Ureter (tissue), 1 donor: ENCODE measurements at regions not wholly inside any gene's neighbourhood (a gene's known extent, or its start where the extent isn't known, plus 50 kb on each side); places are given as distances from the start of the nearest gene placed in this dataset.

Source experiments
- DNase-seq: peaks from one replicate; pipeline ENCODE4 v3.0.0-alpha.2; 2020; ENCODE audit warnings: low spot score
- donor health status: DM: yes; HTN: yes; CAD: no.

DNA sequence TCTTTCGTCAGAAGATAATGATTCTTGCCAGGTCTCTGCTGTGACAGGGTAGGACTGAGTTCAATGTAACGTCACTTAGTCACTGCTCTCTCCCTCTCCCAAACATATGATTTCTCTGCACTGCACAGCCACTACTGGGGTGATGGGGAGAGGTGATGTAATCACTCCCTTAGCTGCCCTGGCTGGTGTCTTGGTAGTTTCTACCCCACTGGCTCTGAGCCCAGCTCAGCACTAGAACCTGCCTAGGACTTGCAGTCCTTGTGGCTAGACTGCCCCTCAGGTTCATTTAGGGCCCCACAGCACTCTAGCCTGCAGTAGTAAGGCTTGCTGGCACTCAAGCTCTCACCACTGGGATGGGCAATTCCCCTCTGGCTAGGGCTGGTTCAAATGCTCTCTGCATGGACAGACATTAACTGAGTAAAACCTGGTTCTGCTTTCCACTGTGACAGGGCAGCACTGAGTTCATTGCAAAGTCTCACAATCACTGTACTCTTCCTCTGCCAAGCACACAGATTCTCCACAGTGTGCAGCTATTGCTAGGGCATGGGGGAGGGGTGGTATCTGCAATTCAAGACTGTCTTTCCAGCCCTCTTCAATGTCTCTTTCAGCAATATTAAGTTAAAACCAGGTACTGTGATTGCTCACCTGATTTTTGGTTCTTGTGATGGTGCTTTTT, 571.4 kb upstream of the FAT3 start:
- no peak for DNase-seq

DNA sequence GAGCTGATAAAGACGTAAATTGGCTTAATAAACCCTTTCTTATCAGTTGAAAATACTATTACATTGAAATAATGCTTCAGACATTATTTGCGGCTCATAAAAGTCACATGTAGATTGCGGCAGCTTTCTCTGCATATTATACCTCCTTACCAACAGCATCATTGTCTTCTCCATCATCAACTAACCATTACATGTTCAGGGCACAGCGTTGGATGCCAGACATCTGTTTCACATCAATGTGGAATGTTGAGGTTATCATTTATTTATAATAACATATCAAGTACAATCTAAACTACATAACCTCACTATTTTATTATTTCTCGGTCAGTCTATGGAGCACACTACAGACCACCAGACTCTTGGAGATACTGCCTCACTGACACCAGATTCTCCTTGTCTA, 573.8 kb upstream of the FAT3 start:
- no peak for DNase-seq

GRCh38 chr11:91641153-91641552, 583.5 kb upstream of the FAT3 start:
- DNase-seq, result no peak

GRCh38 chr11:91639359-91639758, 585.3 kb upstream of the FAT3 start:
- DNase-seq, result no peak

DNA sequence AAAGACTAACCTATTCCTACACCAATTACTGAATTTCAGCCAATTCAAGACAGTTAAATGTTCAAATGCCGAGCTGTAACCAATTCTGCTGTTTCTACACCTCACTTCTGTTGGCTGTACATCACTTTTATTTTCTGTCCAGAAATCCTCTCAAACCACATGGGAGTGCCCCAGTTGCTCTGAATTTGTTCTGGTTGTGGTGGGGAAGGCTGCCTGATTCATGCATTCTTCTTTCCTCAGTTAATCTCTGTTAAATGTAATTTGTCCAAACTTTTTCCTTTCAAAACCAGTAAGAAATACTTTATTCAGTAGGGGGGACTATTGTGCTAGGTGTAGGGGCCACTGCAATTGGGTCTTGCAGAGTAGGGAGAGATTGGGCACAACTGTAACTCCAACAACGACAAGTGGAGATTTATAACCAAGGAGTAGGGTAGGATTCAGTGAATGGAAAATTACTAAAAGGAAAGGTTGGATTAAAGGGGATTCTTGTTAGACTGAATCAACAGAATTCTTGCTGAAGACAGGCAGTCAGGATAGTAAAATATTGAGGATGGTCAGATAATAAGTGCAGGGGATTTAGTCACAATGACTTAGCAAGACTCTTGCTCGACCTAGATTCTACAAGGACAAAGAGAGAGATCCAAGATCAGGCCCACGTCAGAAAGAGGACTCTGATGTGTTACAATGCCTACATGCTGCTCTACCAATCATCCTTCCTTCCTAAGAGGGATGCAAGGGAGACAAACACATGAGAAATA, 593.5 kb upstream of the FAT3 start:
- no peak for DNase-seq

GRCh38 chr11:91625495-91625894, 599.1 kb upstream of the FAT3 start:
- DNase-seq, result no peak

DNA sequence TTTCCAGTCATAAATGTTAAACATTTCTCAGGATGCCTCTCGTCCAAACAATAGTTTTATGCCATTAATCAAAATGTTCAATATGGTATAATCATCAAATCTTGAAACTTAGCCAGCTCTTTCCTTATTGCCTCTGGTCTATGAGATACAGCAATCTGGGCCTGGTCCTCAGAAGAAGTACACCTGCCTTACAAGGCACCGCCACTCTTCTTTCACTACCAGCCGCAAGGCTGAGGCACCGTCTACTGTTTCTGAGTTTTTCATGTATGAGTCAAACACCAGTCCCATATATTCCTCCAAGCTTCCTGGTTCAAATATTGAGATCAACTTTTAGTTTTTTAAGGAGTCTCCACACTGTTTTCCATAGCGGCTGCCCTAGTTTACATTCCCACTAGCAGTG, 600.6 kb upstream of the FAT3 start:
- no peak for DNase-seq

- no peak for DNase-seq
These were observed 615.9 kb upstream of the FAT3 start for GRCh38 chr11:91608677-91609076.

DNA sequence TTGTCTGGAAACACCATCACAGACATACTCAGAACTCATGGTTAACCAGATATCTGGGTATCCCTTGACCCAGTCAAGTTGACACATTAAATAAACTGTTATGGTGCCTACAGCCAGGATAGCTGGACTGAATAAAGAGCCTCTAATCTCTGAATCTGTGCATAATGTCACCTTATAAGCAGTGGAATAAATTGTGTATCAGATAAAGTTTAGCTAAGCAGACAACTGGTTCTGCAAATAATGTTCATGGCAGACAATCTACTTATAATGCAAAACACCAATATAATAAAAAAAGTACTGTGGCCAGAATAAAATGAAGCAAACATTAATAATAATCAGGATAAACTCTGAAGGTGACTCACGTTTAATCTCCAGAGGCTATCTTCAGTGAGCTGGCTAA, 628.5 kb upstream of the FAT3 start:
- no peak for DNase-seq

DNA sequence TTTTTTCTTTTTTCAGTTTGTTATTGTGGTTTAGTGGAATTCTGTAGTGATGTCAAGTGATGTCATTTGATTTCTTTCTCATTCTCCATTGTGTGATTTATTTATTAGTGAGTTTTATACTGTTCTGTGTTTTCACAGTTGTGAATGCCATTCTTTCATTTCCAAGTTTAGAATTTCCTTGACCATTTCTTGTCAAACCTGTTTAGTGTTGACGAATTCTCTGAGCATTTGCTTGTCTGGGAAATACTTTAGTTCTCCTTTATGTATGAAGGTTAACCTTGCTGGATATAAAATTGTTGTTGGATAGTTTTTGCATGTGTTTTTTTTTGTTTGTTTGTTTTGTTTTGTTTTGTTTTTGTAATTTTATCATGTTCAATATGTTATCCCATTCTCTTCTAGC, 633.6 kb upstream of the FAT3 start:
- no peak for DNase-seq

DNA sequence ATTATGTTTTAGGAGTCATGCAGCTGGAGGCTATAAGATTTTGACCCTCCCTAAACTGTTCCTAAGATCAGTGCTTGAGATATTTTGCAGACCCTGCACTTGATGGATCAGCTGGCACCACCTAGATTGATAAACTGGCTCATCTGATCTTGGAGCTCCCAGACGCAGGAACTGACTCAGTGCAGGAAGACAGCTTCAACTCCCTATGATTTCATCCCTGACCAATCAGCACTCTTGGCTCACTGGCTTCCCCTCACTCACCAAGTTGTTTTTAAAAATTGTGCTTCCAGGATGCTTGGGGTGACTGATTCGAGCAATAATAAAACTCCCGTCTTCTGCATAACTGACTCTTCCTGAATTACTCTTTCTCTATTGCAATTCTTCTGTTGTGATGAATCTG, 637.5 kb upstream of the FAT3 start:
- no peak for DNase-seq

- DNase-seq, result no peak
These were observed 639.4 kb upstream of the FAT3 start for GRCh38 chr11:91585035-91585801.

DNA sequence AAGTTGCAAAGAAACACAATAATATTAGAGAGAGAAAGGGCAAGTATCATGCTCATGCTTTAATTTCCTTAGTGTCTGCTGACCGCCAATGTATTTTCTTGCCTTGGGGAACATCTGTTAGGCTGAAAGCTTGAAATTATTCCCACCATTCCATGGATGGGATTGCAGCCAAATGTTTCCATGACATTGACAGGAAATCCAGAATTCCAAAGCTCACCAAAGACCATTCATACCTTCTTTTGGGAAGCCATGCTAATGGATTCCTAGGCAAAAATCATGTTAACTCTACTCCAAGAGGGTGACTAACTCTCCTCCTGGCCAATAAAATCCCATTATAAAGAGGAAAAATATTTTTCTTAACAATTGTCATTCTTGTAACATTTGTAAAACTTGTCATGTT, 661.4 kb upstream of the FAT3 start:
- no peak for DNase-seq

DNA sequence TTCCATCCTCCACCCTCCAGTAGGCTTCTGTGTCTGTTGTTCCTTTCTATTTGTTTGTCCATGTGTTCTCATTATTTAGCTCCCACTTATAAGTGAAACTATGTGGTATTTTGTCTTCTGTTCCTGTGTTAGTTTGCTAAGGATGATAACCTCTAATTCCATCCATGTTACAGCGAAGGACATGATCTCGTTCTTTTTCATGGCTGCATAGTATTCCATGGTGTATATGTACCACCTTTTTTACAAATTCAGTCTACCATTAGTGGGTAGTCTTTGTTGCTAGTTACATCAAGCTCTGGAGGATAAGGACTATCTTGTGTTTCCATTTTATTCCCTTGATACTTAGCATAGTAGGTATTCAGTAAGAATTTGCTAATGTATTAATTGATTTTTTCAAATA, 664.2 kb upstream of the FAT3 start:
- no peak for DNase-seq

GRCh38 chr11:91538065-91538464, 686.6 kb upstream of the FAT3 start:
- no peak for DNase-seq

GRCh38 chr11:91536366-91536765, 688.3 kb upstream of the FAT3 start:
- no peak for DNase-seq

DNA sequence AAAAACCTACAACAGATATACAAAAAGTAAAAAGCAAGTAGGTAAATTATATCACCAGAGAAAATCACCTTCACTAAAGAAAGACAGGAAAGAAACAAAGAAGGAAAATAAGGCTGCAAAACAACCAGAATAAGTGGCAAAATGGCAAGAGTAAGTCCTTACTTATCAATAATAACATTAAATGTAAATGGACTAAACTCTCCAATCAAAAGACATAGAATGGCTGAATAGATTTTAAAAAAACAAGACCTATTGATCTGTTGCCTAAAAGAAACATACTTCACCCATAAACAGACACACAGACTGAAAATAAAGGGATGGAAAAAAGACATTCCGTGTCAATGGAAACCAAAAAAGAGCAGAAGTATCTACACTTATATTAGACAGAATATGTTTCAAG, 695.7 kb upstream of the FAT3 start:
- DNase-seq, result no peak

DNA sequence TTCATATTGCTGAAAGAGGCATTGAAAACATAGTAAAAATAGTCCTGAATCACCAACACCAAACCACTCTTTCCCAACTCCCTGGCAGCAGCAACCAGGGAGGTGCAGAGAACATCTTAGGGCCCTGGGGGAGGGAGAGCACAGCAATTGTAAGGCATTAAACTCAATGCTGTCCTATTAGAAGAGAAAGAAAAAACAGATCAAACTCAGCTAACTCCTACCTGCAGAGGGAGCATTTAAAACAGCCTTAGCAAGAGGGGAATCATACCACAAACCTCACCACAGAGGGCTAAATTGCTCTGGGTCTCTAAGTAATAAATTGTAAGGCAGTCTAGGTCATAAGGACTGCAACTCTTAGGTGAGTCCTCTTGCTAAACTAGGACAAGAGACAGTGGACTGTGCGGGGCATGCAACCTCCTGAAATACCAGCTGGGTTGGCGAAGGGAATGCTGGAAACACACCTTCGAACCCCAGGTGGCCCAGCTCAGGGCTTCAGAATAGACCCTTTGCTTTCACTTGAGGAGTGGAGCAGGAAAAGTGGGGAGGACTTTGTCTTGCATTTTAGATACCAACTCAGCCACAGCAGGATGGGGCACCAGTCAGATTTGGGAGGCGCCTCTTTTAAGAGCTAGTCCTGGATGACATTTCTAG, 697.1 kb upstream of the FAT3 start:
- no peak for DNase-seq

- no peak for DNase-seq
These were observed 710.9 kb upstream of the FAT3 start for GRCh38 chr11:91513734-91514133.

DNA sequence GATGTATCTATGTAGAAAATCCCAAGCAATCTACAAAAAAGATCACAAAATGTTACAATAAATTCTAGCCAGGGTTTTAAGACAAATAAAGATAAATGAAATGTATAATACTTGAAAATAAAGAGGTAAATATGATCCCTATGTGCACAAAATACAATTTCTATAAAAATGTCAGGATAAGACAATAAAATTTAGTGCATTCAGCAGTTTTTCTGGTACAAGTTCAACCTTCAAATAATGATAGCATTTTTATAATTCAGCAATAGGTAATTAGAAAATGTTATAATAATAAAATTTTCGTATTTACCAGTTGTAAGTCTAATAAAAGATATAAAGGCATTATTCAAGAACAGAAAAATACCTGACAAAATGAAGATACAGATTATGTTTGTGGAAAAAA, 726.8 kb upstream of the FAT3 start:
- no peak for DNase-seq

DNA sequence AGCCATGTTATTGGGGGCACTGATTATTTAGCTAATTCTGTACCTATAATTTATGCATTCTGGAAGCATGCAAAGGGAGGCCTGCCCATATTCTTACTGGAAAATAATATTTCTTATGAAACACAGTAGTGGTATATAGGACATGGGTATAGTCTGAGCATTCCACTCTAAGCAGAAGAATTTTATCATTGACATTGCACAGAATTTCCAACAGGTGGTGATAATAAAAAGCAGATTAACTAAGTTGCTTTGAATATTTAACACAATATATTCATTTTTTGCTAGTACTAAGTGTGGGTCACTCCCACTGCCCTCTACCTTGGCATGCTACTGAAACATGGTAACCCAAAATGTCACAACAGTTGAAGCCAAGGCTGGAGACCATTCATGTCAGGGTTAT, 728.8 kb upstream of the FAT3 start:
- no peak for DNase-seq

DNA sequence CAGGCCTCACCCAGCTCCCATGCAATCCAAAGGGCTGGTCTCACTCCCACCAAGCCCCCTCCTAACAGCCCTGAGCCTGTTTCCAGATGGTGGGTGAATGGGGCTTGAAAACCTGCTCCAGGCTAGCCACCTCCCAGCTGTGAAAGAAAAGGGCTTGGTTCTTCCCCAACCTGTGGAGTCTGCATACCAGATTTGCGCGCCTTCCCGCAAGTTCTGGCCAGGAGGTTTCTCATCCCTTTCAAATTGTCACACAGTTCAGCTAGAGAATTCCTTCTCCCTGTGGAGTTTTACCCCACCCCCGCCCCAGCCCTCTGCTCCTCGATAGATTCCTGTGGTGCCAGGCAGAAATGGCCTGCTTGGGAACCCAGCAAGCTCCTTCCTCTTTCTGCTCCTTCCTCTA, 734.6 kb upstream of the FAT3 start:
- no peak for DNase-seq
